GM12878 (cell line): ENCODE measurements at regions not wholly inside any gene's neighbourhood (a gene's known extent, or its start where the extent isn't known, plus 50 kb on each side); places are given as distances from the start of the nearest gene placed in this dataset.

Experiments used
- ATAC-seq: fragments of 200-7000 bp; cut with Tn5 transposase; 3 replicates; pipeline ENCODE4 v1.9.1; 2020; ENCODE audit warnings: mild to moderate bottlenecking, moderate library complexity
- BruUV-seq: library from RNA; stranded (reverse); fragments of 400-500 nt; replicated peaks from 2 replicates; lab custom pipeline; 2021; lab: Mats Ljungman, UMichigan
- CTCF ChIA-PET: fragments of 300-600 bp; sonication (Branson Sonifier 250); formaldehyde crosslinking; extraction: SDS; loops from one replicate; lab custom pipeline; 2021; ENCODE audit warnings: inconsistent platforms; lab: Yijun Ruan, JAX
- POLR2A ChIA-PET: fragments of 350-600 bp; formaldehyde crosslinking; extraction: SDS; loops from one replicate; lab custom pipeline; 2021; ENCODE audit warnings: inconsistent platforms; lab: Charles Lee
- RAD21 ChIA-PET: fragments of 300-600 bp; sonication (Branson Sonifier 250); formaldehyde crosslinking; loops from one replicate; lab custom pipeline; 2023; ENCODE audit warnings: antibody characterized with exemption; ENCODE audit not compliant: unreplicated experiment; lab: Charles Lee
- SMC1A ChIA-PET: fragments of 300-600 bp; sonication (Branson Sonifier 250); formaldehyde crosslinking; loops from one replicate; lab custom pipeline; 2023; ENCODE audit not compliant: unreplicated experiment, uncharacterized antibody; lab: Charles Lee
- DNase-seq: peaks from one replicate; pipeline ENCODE4 v3.0.0-alpha.2; 2011; ENCODE audit warnings: low read depth, low spot score
- FAIRE-seq: peaks from 3 replicates; lab custom pipeline; 2011; peaks lifted over from hg19 to GRCh38; lab: Jason Lieb, UNC
- H2AFZ ChIP-seq: 2 replicates; pipeline ENCODE4 v1.6.0; 2011; ENCODE audit warnings: low read depth, low read length, control low read depth; ENCODE audit not compliant: control insufficient read depth
- H3K27ac ChIP-seq: 2 replicates; pipeline ENCODE4 v1.5.1; 2011; ENCODE audit warnings: control low read depth; ENCODE audit not compliant: control insufficient read depth, insufficient read depth
- H3K27me3 ChIP-seq, 2 experiments: replicated peaks in 1 of 2; 2 replicates each; pipeline versions ENCODE4 v1.6.0 to v1.6.1; 2011; ENCODE audit warnings: low read length in 1 of 2; ENCODE audit not compliant: control insufficient read depth in 2 of 2, insufficient read depth in 2 of 2
- H3K36me3 ChIP-seq, 2 experiments: 2 replicates each; pipeline ENCODE4 v1.5.1; 2011; ENCODE audit warnings: low read length in 1 of 2; ENCODE audit not compliant: control insufficient read depth in 2 of 2, insufficient read depth in 2 of 2
- H3K4me1 ChIP-seq: 2 replicates; pipeline ENCODE4 v1.6.1; 2011; ENCODE audit warnings: mild to moderate bottlenecking, low read length, moderate library complexity, mixed read lengths; ENCODE audit not compliant: control insufficient read depth, insufficient read depth
- H3K4me2 ChIP-seq: 2 replicates; pipeline ENCODE4 v1.6.0; 2011; ENCODE audit warnings: control low read depth; ENCODE audit not compliant: control insufficient read depth, insufficient read depth
- H3K4me3 ChIP-seq: fragments of 200-600 bp; sonication (generic); 2 replicates; pipeline ENCODE4 v1.5.1; 2016
- H3K79me2 ChIP-seq: 2 replicates; pipeline ENCODE4 v1.6.0; 2011; ENCODE audit warnings: low read length; ENCODE audit not compliant: control insufficient read depth, insufficient read depth
- H3K9ac ChIP-seq: 2 replicates; pipeline ENCODE4 v1.8.0; 2011; ENCODE audit warnings: low read length, control low read depth, mixed read lengths; ENCODE audit not compliant: control insufficient read depth, insufficient read depth
- H3K9me3 ChIP-seq: replicated peaks from 3 replicates; pipeline ENCODE4 v1.5.1; 2011; ENCODE audit warnings: mild to moderate bottlenecking, low read length; ENCODE audit not compliant: control insufficient read depth, insufficient read depth
- H4K20me1 ChIP-seq: 2 replicates; pipeline ENCODE4 v1.6.0; 2011; ENCODE audit not compliant: control insufficient read depth, insufficient read depth
- ATF7 ChIP-seq: fragments of 450-650 bp; IDR thresholded peaks from 2 replicates; pipeline ENCODE4 v1.6.1; 2016; ENCODE audit warnings: low read depth, mild to moderate bottlenecking
- BHLHE40 ChIP-seq, 2 experiments: fragments of 450-650 bp in 1 of 2; IDR thresholded peaks; 2 replicates each; pipeline ENCODE4 v1.6.1; 2011 to 2017; ENCODE audit warnings: low read depth in 2 of 2, borderline replicate concordance in 1 of 2, improper control_type of control experiment in 1 of 2, low read length in 1 of 2, mild to moderate bottlenecking in 1 of 2
- BMI1 ChIP-seq: fragments of 450-650 bp; IDR thresholded peaks from 2 replicates; pipeline ENCODE4 v1.6.1; 2016; ENCODE audit warnings: mild to moderate bottlenecking, moderate library complexity, borderline replicate concordance
- DPF2 ChIP-seq: fragments of 450-650 bp; IDR thresholded peaks from 2 replicates; pipeline ENCODE4 v1.6.1; 2017; ENCODE audit warnings: mild to moderate bottlenecking
- MEF2B ChIP-seq: fragments of 450-650 bp; IDR thresholded peaks from 2 replicates; pipeline ENCODE4 v1.6.1; 2018; ENCODE audit warnings: mild to moderate bottlenecking, moderate library complexity; ENCODE audit not compliant: partially characterized antibody, poor library complexity, severe bottlenecking
- NFXL1 ChIP-seq: fragments of 450-650 bp; IDR thresholded peaks from 2 replicates; pipeline ENCODE4 v1.6.1; 2017; ENCODE audit warnings: antibody characterized with exemption, mild to moderate bottlenecking, borderline replicate concordance
- NR2F1 ChIP-seq: fragments of 450-650 bp; conservative IDR thresholded peaks from 2 replicates; pipeline ENCODE4 v1.6.1; 2017; ENCODE audit warnings: mild to moderate bottlenecking
- PKNOX1 ChIP-seq: fragments of 450-650 bp; IDR thresholded peaks from 2 replicates; pipeline ENCODE4 v1.6.1; 2016; ENCODE audit warnings: mild to moderate bottlenecking
- RAD21 ChIP-seq: IDR thresholded peaks from 2 replicates; pipeline ENCODE4 v1.6.1; 2011; ENCODE audit warnings: mild to moderate bottlenecking, low read depth, low read length, moderate library complexity; ENCODE audit not compliant: insufficient read depth
- RUNX3 ChIP-seq: IDR thresholded peaks from 2 replicates; pipeline ENCODE4 v1.6.1; 2012; ENCODE audit warnings: low read length, inconsistent platforms
- SIN3A ChIP-seq: IDR thresholded peaks from 2 replicates; pipeline ENCODE4 v1.6.1; 2012; ENCODE audit warnings: low read depth, low read length, improper control_type of control experiment
- SMAD5 ChIP-seq: IDR thresholded peaks from 2 replicates; pipeline ENCODE4 v1.6.1; 2016; ENCODE audit warnings: antibody characterized with exemption, low read depth
- STAT3 ChIP-seq: IDR thresholded peaks from 2 replicates; pipeline ENCODE4 v1.6.1; 2011; ENCODE audit warnings: low read depth, low read length, improper control_type of control experiment
- ZNF207 ChIP-seq: fragments of 450-650 bp; IDR thresholded peaks from 2 replicates; pipeline ENCODE4 v1.6.1; 2014; ENCODE audit warnings: antibody characterized with exemption, mild to moderate bottlenecking, borderline replicate concordance
- WGBS: methylation state at CpG from one replicate; pipeline ENCODE4 v1.1.6; 2016; ENCODE audit warnings: low lambda C conversion rate; ENCODE audit not compliant: insufficient replicate concordance, insufficient coverage; ENCODE audit errors: missing lambda C conversion rate; 5-methylcytosine and 5-hydroxymethylcytosine counted together
- in situ Hi-C: fragments of 300-500 bp; cut with MboI; formaldehyde crosslinking; loops from 9 replicates; pipeline ENCODE4 v1.14.3; 2018; ENCODE audit warnings: mixed read lengths
- intact Hi-C: fragments of 100-400 bp; cut with micrococcal nuclease; formaldehyde crosslinking; loops from one replicate; pipeline ENCODE4 v1.14.2; 2022; ENCODE audit not compliant: unreplicated experiment
- TF ChIP-seq, protein P1 (sequence below): fragments of 450-650 bp; IDR thresholded peaks from 2 replicates; pipeline ENCODE4 v1.6.1; 2017; ENCODE audit warnings: mild to moderate bottlenecking, moderate library complexity

- DNase-seq, result no peak
- FAIRE-seq, result no peak
- H3K4me2 ChIP-seq, result no peak overlapping the region
- H3K27ac ChIP-seq, result no peak overlapping the region
- CTCF ChIA-PET, result interaction anchor here (0.8 to 3.4 kb wide), 4 partner anchors 16 to 132 kb away, joined by 3 to 13 read pairs (median 5); no protein-coding TSS in a partner anchor
- SMC1A ChIA-PET, result interaction anchor here (1.0 to 2.3 kb wide), 5 partner anchors 9 to 83 kb away, joined by 3 to 6 read pairs (median 3); no protein-coding TSS in a partner anchor
- no peaks in the 10 kb centered on the region for H3K79me2 ChIP-seq
- 28% methylated on average over 7 of the region's 7 CpGs for WGBS
- no peaks in the 10 kb centered on the region; a peak in 1 of 4 replicates for H3K27me3 ChIP-seq
- no peaks in the 10 kb centered on the region for H3K36me3 ChIP-seq
- POLR2A ChIA-PET, result no interaction called here
- H3K9me3 ChIP-seq, result no peaks in the 10 kb centered on the region; the same call in 2 of the 3 replicates
- intact Hi-C loops, result no loop called here
- in situ Hi-C loops, result no loop called here
- H3K9ac ChIP-seq, result no peak overlapping the region
- ATAC-seq, result peak; percentile 87
- H3K4me1 ChIP-seq, result peaks cover 6% of the 10 kb centered on the region; the same call in 1 of the 2 replicates
- no TSS peak for BruUV-seq
- peaks cover 2% of the 10 kb centered on the region; the same call in 1 of the 2 replicates for H4K20me1 ChIP-seq
- H3K4me3 ChIP-seq, result no peak overlapping the region
- RAD21 ChIA-PET, result interaction anchor here (3.4 kb wide), 1 partner anchor 35 kb away, joined by 12 read pairs; no protein-coding TSS in a partner anchor
- H2AFZ ChIP-seq, result no peak overlapping the region
- peak; percentile 60 for TF ChIP-seq ATF7
- TF ChIP-seq BMI1, result no peak
- TF ChIP-seq STAT3, result no peak
- no peak for TF ChIP-seq SMAD5
- TF ChIP-seq RAD21, result no peak
- 0 out of 2 replicates have a peak, but pooled peaks have one; percentile 19 for TF ChIP-seq PKNOX1
- peak; percentile 46; the same call in 1 of the 2 replicates for TF ChIP-seq RUNX3
- TF ChIP-seq BHLHE40 (IDR thresholded peaks at IDR 0.05; ENCODE audit: borderline replicate concordance in 1 of 2, low read depth in 2 of 2, low read length in 1 of 2), result peak in 1 of 2 experiments; percentile 35; a peak in 1 of 4 replicates
- TF ChIP-seq, protein P1, sequence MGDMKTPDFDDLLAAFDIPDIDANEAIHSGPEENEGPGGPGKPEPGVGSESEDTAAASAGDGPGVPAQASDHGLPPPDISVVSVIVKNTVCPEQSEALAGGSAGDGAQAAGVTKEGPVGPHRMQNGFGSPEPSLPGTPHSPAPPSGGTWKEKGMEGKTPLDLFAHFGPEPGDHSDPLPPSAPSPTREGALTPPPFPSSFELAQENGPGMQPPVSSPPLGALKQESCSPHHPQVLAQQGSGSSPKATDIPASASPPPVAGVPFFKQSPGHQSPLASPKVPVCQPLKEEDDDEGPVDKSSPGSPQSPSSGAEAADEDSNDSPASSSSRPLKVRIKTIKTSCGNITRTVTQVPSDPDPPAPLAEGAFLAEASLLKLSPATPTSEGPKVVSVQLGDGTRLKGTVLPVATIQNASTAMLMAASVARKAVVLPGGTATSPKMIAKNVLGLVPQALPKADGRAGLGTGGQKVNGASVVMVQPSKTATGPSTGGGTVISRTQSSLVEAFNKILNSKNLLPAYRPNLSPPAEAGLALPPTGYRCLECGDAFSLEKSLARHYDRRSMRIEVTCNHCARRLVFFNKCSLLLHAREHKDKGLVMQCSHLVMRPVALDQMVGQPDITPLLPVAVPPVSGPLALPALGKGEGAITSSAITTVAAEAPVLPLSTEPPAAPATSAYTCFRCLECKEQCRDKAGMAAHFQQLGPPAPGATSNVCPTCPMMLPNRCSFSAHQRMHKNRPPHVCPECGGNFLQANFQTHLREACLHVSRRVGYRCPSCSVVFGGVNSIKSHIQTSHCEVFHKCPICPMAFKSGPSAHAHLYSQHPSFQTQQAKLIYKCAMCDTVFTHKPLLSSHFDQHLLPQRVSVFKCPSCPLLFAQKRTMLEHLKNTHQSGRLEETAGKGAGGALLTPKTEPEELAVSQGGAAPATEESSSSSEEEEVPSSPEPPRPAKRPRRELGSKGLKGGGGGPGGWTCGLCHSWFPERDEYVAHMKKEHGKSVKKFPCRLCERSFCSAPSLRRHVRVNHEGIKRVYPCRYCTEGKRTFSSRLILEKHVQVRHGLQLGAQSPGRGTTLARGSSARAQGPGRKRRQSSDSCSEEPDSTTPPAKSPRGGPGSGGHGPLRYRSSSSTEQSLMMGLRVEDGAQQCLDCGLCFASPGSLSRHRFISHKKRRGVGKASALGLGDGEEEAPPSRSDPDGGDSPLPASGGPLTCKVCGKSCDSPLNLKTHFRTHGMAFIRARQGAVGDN, result no peak
- TF ChIP-seq NR2F1, result peak; percentile 75
- TF ChIP-seq SIN3A, result no peak
- peak; percentile 48; the same call in 1 of the 2 replicates for TF ChIP-seq DPF2
- no peak for TF ChIP-seq ZNF207
- no peak for TF ChIP-seq NFXL1
- TF ChIP-seq MEF2B, result peak; percentile 41
Measured at GRCh38 chr1:25064465-25065240, 134.6 kb upstream of the RUNX3 start.
